CD4-positive, CD25-positive, alpha-beta regulatory T cell (primary cell): ENCODE measurements at regions not wholly inside any gene's neighbourhood (a gene's known extent, or its start where the extent isn't known, plus 50 kb on each side); places are given as distances from the start of the nearest gene placed in this dataset.

ENCODE experiments used
- ATAC-seq, 2 donors: fragments of 150-1000 bp; cut with Tn5 transposase; one replicate each; pipeline ENCODE4 v1.10.0; 2021; ENCODE audit warnings: low read depth in 2 of 2, moderate number of reproducible peaks in 2 of 2, moderate library complexity in 1 of 2
- DNase-seq, 3 donors: peaks; one replicate each; pipeline versions ENCODE4 v3.0.0 to v3.0.0-alpha.2; 2012 to 2022; ENCODE audit warnings: mixed read lengths in 1 of 3
- H3K27ac ChIP-seq: one replicate; pipeline ENCODE4 v1.7.0; 2013; ENCODE audit warnings: mild to moderate bottlenecking, low read length; ENCODE audit not compliant: insufficient read depth, poor library complexity, severe bottlenecking
- H3K27me3 ChIP-seq: one replicate; pipeline ENCODE4 v1.7.0; 2013; ENCODE audit warnings: low read length; ENCODE audit not compliant: control insufficient read depth, insufficient read depth
- H3K36me3 ChIP-seq: one replicate; pipeline ENCODE4 v1.7.0; 2013; ENCODE audit warnings: mild to moderate bottlenecking, low read length, moderate library complexity; ENCODE audit not compliant: control insufficient read depth, insufficient read depth
- H3K4me1 ChIP-seq: 2 replicates; pipeline ENCODE4 v1.7.0; 2013; ENCODE audit warnings: mild to moderate bottlenecking, low read length; ENCODE audit not compliant: insufficient read depth, control insufficient read depth, poor library complexity, severe bottlenecking
- H3K4me3 ChIP-seq: one replicate; pipeline ENCODE4 v1.7.0; 2013; ENCODE audit warnings: low read depth, mild to moderate bottlenecking, low read length, moderate library complexity
- H3K9me3 ChIP-seq, 2 experiments: 1 replicate in 1 of 2; 2 replicates in 1 of 2; pipeline ENCODE4 v1.7.0; 2013; ENCODE audit warnings: low read length in 2 of 2, mild to moderate bottlenecking in 1 of 2, moderate library complexity in 1 of 2; ENCODE audit not compliant: control insufficient read depth in 2 of 2
- H3K27ac Mint-ChIP-seq, 3 donors: one replicate each; pipeline ENCODE4 v1.8.0; 2020 to 2022; ENCODE audit warnings: mild to moderate bottlenecking in 3 of 3, mixed read lengths in 3 of 3, moderate library complexity in 2 of 3
- H3K27me3 Mint-ChIP-seq: one replicate; pipeline ENCODE4 v1.8.0; 2022; ENCODE audit warnings: mild to moderate bottlenecking, mixed read lengths
- H3K36me3 Mint-ChIP-seq: one replicate; pipeline ENCODE4 v1.8.0; 2020; ENCODE audit warnings: mixed read lengths
- H3K4me1 Mint-ChIP-seq, 4 donors: one replicate each; pipeline ENCODE4 v1.8.0; 2020 to 2022; ENCODE audit warnings: mixed read lengths in 4 of 4, mild to moderate bottlenecking in 1 of 4
- H3K4me3 Mint-ChIP-seq, 4 donors: one replicate each; pipeline ENCODE4 v1.8.0; 2020 to 2022; ENCODE audit warnings: mild to moderate bottlenecking in 4 of 4, mixed read lengths in 4 of 4, moderate library complexity in 3 of 4
- H3K9me3 Mint-ChIP-seq, 7 donors: one replicate each; pipeline ENCODE4 v1.8.0; 2020 to 2022; ENCODE audit warnings: mixed read lengths in 7 of 7, mild to moderate bottlenecking in 3 of 7, moderate library complexity in 2 of 7

GRCh38 chr2:176613323-176613987 is 344.2 kb downstream of the MTX2 start:
- H3K4me3 ChIP-seq = no peak overlapping the region
- H3K4me1 Mint-ChIP-seq = no peaks in the 10 kb centered on the region
- peaks cover 0 to 1% (median 0%) of the 10 kb centered on the region in 7 donors for H3K9me3 Mint-ChIP-seq
- peak overlapping the region in 1 of 4 donors; percentile 32 for H3K4me3 Mint-ChIP-seq
- DNase-seq = no peak
- H3K27me3 ChIP-seq = peaks cover 4% of the 10 kb centered on the region
- H3K27me3 Mint-ChIP-seq = peaks cover 4% of the 10 kb centered on the region
- no peak for ATAC-seq
- no peaks in the 10 kb centered on the region for H3K4me1 ChIP-seq
- no peaks in the 10 kb centered on the region for H3K36me3 ChIP-seq
- no peak overlapping the region for H3K27ac Mint-ChIP-seq
- no peak overlapping the region for H3K27ac ChIP-seq
- no peaks in the 10 kb centered on the region for H3K36me3 Mint-ChIP-seq
- H3K9me3 ChIP-seq = no peaks in the 10 kb centered on the region

DNA sequence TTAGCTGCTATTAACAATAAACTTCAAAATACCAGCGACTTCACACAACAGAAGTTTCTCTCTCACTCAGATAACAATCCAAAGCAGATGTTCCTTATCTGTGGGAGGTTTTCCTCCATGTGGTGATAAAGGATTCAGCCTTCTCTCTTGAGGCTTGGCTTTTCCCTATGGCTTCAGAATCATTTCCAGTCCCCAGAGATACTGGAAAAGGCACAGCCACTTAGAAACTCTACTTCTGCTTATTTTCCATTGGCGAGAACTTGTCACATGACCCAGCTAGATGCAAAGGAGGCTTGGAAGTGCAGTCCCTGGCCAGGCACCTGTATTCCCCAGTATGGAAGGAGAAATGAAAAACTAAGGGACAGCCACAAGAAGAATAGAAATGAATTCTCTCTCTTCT is 344.8 kb downstream of the MTX2 start:
- Histone ChIP-seq H3K9me3 (no peaks in the 10 kb centered on the region), H3K4me3 (no peak overlapping the region), H3K27ac (no peak overlapping the region), H3K36me3 (no peaks in the 10 kb centered on the region), H3K4me1 (no peaks in the 10 kb centered on the region), H3K27me3 (peaks cover 4% of the 10 kb centered on the region)
- ATAC-seq (no peak), DNase-seq (no peak)
- no peak overlapping the region for H3K27ac Mint-ChIP-seq
- H3K36me3 Mint-ChIP-seq = no peaks in the 10 kb centered on the region
- no peaks in the 10 kb centered on the region for H3K4me1 Mint-ChIP-seq
- no peak overlapping the region for H3K4me3 Mint-ChIP-seq
- peaks cover 4% of the 10 kb centered on the region for H3K27me3 Mint-ChIP-seq
- H3K9me3 Mint-ChIP-seq = peaks cover 0 to 2% (median 0%) of the 10 kb centered on the region in 7 donors

GRCh38 chr2:176614930-176615329 is 345.7 kb downstream of the MTX2 start:
- H3K4me3 Mint-ChIP-seq = no peak overlapping the region
- H3K27ac Mint-ChIP-seq = no peak overlapping the region
- H3K36me3 ChIP-seq = no peaks in the 10 kb centered on the region
- H3K4me1 Mint-ChIP-seq = no peaks in the 10 kb centered on the region
- DNase-seq (no peak), ATAC-seq (no peak)
- no peak overlapping the region for H3K27ac ChIP-seq
- H3K4me1 ChIP-seq = no peaks in the 10 kb centered on the region
- no peak overlapping the region for H3K4me3 ChIP-seq
- peaks cover 0 to 2% (median 0%) of the 10 kb centered on the region in 7 donors for H3K9me3 Mint-ChIP-seq
- peaks cover 4% of the 10 kb centered on the region for H3K27me3 ChIP-seq
- H3K36me3 Mint-ChIP-seq = no peaks in the 10 kb centered on the region
- H3K9me3 ChIP-seq = no peaks in the 10 kb centered on the region
- peaks cover 6% of the 10 kb centered on the region for H3K27me3 Mint-ChIP-seq

- Histone ChIP-seq H3K9me3 (no peaks in the 10 kb centered on the region), H3K27ac (no peak overlapping the region), H3K4me3 (no peak overlapping the region), H3K36me3 (no peaks in the 10 kb centered on the region), H3K4me1 (no peaks in the 10 kb centered on the region), H3K27me3 (peaks cover 1% of the 10 kb centered on the region)
- Mint-ChIP-seq H3K4me3 (no peak overlapping the region), H3K4me1 (no peaks in the 10 kb centered on the region), H3K27me3 (peaks cover 8% of the 10 kb centered on the region), H3K36me3 (no peaks in the 10 kb centered on the region), H3K9me3 (peaks cover 0 to 2% (median 0%) of the 10 kb centered on the region in 7 donors), H3K27ac (peak overlapping the region in 1 of 3 donors; percentile 44)
- no peak for ATAC-seq
- no peak for DNase-seq
These were observed 350.3 kb downstream of the MTX2 start for GRCh38 chr2:176619504-176619903.

DNA sequence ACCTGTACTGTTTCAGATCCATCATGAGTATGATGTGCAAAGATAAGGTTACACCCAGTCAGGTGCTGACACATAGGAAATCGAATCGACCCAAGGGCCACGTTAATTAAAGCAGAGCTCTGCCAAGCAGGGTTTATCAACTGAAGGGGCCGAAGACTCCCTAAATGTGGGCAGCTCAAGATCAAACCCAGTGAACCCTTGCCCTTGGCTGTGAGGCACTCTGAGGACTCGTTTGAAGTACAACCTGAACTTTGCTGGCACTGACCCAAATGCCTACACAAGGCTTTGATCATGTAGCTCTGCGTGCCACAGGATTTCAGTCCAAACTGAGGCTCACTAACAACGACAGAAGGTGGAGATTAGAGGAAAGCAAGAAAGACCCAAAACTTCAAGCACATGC is 352.1 kb downstream of the MTX2 start:
- Histone ChIP-seq H3K27me3 (no peaks in the 10 kb centered on the region), H3K36me3 (no peaks in the 10 kb centered on the region), H3K27ac (no peak overlapping the region), H3K9me3 (no peaks in the 10 kb centered on the region), H3K4me1 (no peaks in the 10 kb centered on the region), H3K4me3 (no peak overlapping the region)
- Mint-ChIP-seq H3K27ac (no peak overlapping the region), H3K27me3 (peaks cover 19% of the 10 kb centered on the region), H3K4me1 (no peaks in the 10 kb centered on the region), H3K4me3 (no peak overlapping the region), H3K9me3 (peaks cover 0 to 2% (median 0%) of the 10 kb centered on the region in 7 donors), H3K36me3 (no peaks in the 10 kb centered on the region)
- ATAC-seq (no peak), DNase-seq (no peak)

DNA sequence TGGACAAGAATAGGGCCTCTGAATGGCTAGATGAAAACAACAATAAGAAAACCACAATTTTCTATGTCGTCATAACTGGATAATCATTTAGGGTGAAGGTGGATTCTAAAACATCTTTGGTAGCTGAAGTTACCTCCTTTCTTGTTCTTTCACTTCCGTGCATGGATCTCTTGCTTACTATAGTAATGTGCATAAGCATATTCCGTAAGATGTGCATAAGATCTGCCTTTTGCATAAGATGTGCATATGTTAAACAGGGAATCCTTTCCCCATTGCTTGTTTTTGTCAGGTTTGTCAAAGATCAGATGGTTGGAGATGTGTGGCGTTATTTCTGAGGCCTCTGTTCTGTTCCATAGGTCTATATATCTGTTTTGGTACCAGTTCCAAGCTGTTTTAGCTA is 353.6 kb downstream of the MTX2 start:
- Mint-ChIP-seq H3K4me3 (no peak overlapping the region), H3K27me3 (peaks cover 20% of the 10 kb centered on the region)

GRCh38 chr2:176626796-176627195 is 357.6 kb downstream of the MTX2 start:
- no peaks in the 10 kb centered on the region for H3K9me3 Mint-ChIP-seq
- no peaks in the 10 kb centered on the region for H3K36me3 Mint-ChIP-seq

More for the DNA sequence above, 353.6 kb downstream of the MTX2 start:
- Histone ChIP-seq H3K27me3 (no peaks in the 10 kb centered on the region), H3K4me1 (no peaks in the 10 kb centered on the region), H3K27ac (no peak overlapping the region), H3K9me3 (no peaks in the 10 kb centered on the region), H3K4me3 (no peak overlapping the region), H3K36me3 (no peaks in the 10 kb centered on the region)
- Mint-ChIP-seq H3K4me1 (no peaks in the 10 kb centered on the region), H3K27ac (no peak overlapping the region), H3K36me3 (no peaks in the 10 kb centered on the region), H3K9me3 (peaks cover 0 to 2% (median 0%) of the 10 kb centered on the region in 7 donors)
- ATAC-seq (no peak), DNase-seq (no peak)

GRCh38 chr2:176628438-176628837 is 359.2 kb downstream of the MTX2 start:
- Mint-ChIP-seq H3K27me3 (peaks cover 39% of the 10 kb centered on the region), H3K4me1 (peaks cover 0 to 3% (median 0%) of the 10 kb centered on the region in 4 donors), H3K4me3 (no peak overlapping the region), H3K9me3 (no peaks in the 10 kb centered on the region), H3K27ac (no peak overlapping the region), H3K36me3 (no peaks in the 10 kb centered on the region)
- Histone ChIP-seq H3K9me3 (no peaks in the 10 kb centered on the region), H3K36me3 (no peaks in the 10 kb centered on the region), H3K27ac (no peak overlapping the region), H3K27me3 (peaks cover 5% of the 10 kb centered on the region), H3K4me3 (no peak overlapping the region), H3K4me1 (no peaks in the 10 kb centered on the region)
- no peak for ATAC-seq
- no peak for DNase-seq

More at GRCh38 chr2:176626796-176627195, 357.6 kb downstream of the MTX2 start:
- ATAC-seq (no peak), DNase-seq (no peak)
- H3K27me3 Mint-ChIP-seq = peaks cover 32% of the 10 kb centered on the region
- no peaks in the 10 kb centered on the region for H3K4me1 Mint-ChIP-seq
- no peak overlapping the region for H3K4me3 Mint-ChIP-seq
- Histone ChIP-seq H3K36me3 (no peaks in the 10 kb centered on the region), H3K9me3 (no peaks in the 10 kb centered on the region), H3K4me3 (no peak overlapping the region), H3K4me1 (no peaks in the 10 kb centered on the region), H3K27me3 (peaks cover 2% of the 10 kb centered on the region), H3K27ac (no peak overlapping the region)
- no peak overlapping the region for H3K27ac Mint-ChIP-seq
